K562 (cell line): ENCODE measurements at regions not wholly inside any gene's neighbourhood (a gene's known extent, or its start where the extent isn't known, plus 50 kb on each side); places are given as distances from the start of the nearest gene placed in this dataset.

Source experiments
- ATAC-seq: fragments of 200-7000 bp; cut with Tn5 transposase; 3 replicates; pipeline ENCODE4 v1.9.1; 2020; ENCODE audit warnings: moderate library complexity
- BruUV-seq: library from RNA; stranded (reverse); fragments of 400-500 nt; replicated peaks from 2 replicates; lab custom pipeline; 2021; lab: Mats Ljungman, UMichigan
- CTCF ChIA-PET: fragments of 300-600 bp; formaldehyde crosslinking; extraction: SDS; loops from one replicate; lab custom pipeline; 2021; ENCODE audit warnings: low intra/inter-chr PET ratio; lab: Yijun Ruan, JAX
- POLR2A ChIA-PET: fragments of 300-600, 350-650 bp; sonication (Branson Sonifier 250); formaldehyde crosslinking; extraction: SDS; loops from one replicate; lab custom pipeline; 2021; ENCODE audit warnings: antibody characterized with exemption, inconsistent platforms; lab: Yijun Ruan, JAX
- DNase-seq, 4 experiments: peaks; one replicate each; pipeline versions ENCODE4 v3.0.0 to v3.0.0-alpha.2; 2011 to 2018; ENCODE audit warnings: low spot score in 3 of 4, mixed read lengths in 3 of 4; ENCODE audit errors: extremely low read depth in 1 of 4
- FAIRE-seq: peaks from 2 replicates; lab custom pipeline; 2011; peaks lifted over from hg19 to GRCh38; lab: Jason Lieb, UNC
- H2AFZ ChIP-seq: 2 replicates; pipeline ENCODE4 v1.6.0; 2011; ENCODE audit warnings: low read depth, low read length, control low read depth, inconsistent platforms
- H3K27ac ChIP-seq: fragments of 200-600 bp; 3 replicates; pipeline ENCODE4 v1.8.0; 2011; ENCODE audit warnings: low read depth, mild to moderate bottlenecking, control low read depth, inconsistent platforms, low read length, moderate library complexity, mixed read lengths; ENCODE audit errors: extremely low read depth
- H3K27me3 ChIP-seq, 2 experiments: fragments of 300-600 bp in 1 of 2; 2 replicates in 1 of 2; 3 replicates in 1 of 2; pipeline versions ENCODE4 v1.6.0 to v1.8.0; 2011; ENCODE audit warnings: inconsistent platforms in 2 of 2, low read length in 2 of 2, mild to moderate bottlenecking in 1 of 2, mixed read lengths in 1 of 2, moderate library complexity in 1 of 2; ENCODE audit not compliant: control insufficient read depth in 2 of 2, insufficient read depth in 2 of 2
- H3K36me3 ChIP-seq: fragments of 300-600 bp; 3 replicates; pipeline ENCODE4 v1.8.0; 2011; ENCODE audit warnings: mild to moderate bottlenecking, low read length, inconsistent platforms; ENCODE audit not compliant: control insufficient read depth, insufficient read depth
- H3K4me1 ChIP-seq, 2 experiments: fragments of 200-600 bp in 1 of 2; replicated peaks in 1 of 2; 2 replicates in 1 of 2; 3 replicates in 1 of 2; pipeline versions ENCODE4 v1.5.1 to v1.8.0; 2011; ENCODE audit warnings: inconsistent platforms in 2 of 2, low read length in 2 of 2, mild to moderate bottlenecking in 1 of 2, mixed read lengths in 1 of 2, moderate library complexity in 1 of 2; ENCODE audit not compliant: control insufficient read depth in 2 of 2, insufficient read depth in 2 of 2
- H3K4me2 ChIP-seq: 2 replicates; pipeline ENCODE4 v1.6.1; 2011; ENCODE audit warnings: low read length, control low read depth, inconsistent platforms, mixed read lengths; ENCODE audit not compliant: insufficient read depth
- H3K4me3 ChIP-seq: fragments of 200-600 bp; sonication (generic), shearing (Covaris generic); 2 replicates; pipeline ENCODE4 v1.5.1; 2016; ENCODE audit warnings: control low read depth, inconsistent platforms
- H3K79me2 ChIP-seq: fragments of 200-600 bp; 3 replicates; pipeline ENCODE4 v1.8.0; 2011; ENCODE audit warnings: low read length, inconsistent platforms; ENCODE audit not compliant: control insufficient read depth, insufficient read depth
- H3K9ac ChIP-seq, 2 experiments: 2 replicates each; pipeline versions ENCODE4 v1.6.0 to v1.6.1; 2011; ENCODE audit warnings: low read depth in 2 of 2, low read length in 2 of 2, control low read depth in 1 of 2, inconsistent platforms in 1 of 2, mild to moderate bottlenecking in 1 of 2, mixed read lengths in 1 of 2; ENCODE audit not compliant: insufficient read depth in 1 of 2
- H3K9me1 ChIP-seq: one replicate; pipeline ENCODE4 v1.6.0; 2011; ENCODE audit warnings: inconsistent platforms, mild to moderate bottlenecking, low read length, moderate library complexity; ENCODE audit not compliant: control insufficient read depth, insufficient read depth
- H3K9me3 ChIP-seq: replicated peaks from 2 replicates; pipeline ENCODE4 v1.5.1; 2011; ENCODE audit warnings: low read depth, low read length, inconsistent platforms; ENCODE audit not compliant: control insufficient read depth, insufficient read depth
- H4K20me1 ChIP-seq: replicated peaks from 2 replicates; pipeline ENCODE4 v1.6.1; 2011; ENCODE audit warnings: low read length, inconsistent platforms, mixed read lengths; ENCODE audit not compliant: control insufficient read depth, insufficient read depth
- DLX4 ChIP-seq: fragments of 250-450 bp; sonication (Bioruptor Pico); IDR thresholded peaks from 2 replicates; pipeline ENCODE4 v1.6.1; 2021; ENCODE audit warnings: mild to moderate bottlenecking
- GATAD2B ChIP-seq: fragments of 450-650 bp; IDR thresholded peaks from 2 replicates; pipeline ENCODE4 v1.6.1; 2017; ENCODE audit warnings: mild to moderate bottlenecking, borderline replicate concordance
- MNT ChIP-seq, 2 experiments: fragments of 450-650 bp; conservative IDR thresholded peaks; 2 replicates each; pipeline ENCODE4 v1.6.1; 2017; ENCODE audit warnings: mild to moderate bottlenecking in 2 of 2, moderate library complexity in 2 of 2
- NKRF ChIP-seq: fragments of 450-650 bp; IDR thresholded peaks from 2 replicates; pipeline ENCODE4 v1.6.1; 2016; ENCODE audit warnings: borderline replicate concordance
- SETDB1 ChIP-seq: IDR thresholded peaks from one replicate; pipeline ENCODE4 v1.6.1; 2012; ENCODE audit warnings: low read length, control low read depth, inconsistent platforms
- SREBF2 ChIP-seq: sonication (generic); formaldehyde crosslinking; IDR thresholded peaks from 2 replicates; pipeline ENCODE4 v1.4.0; 2020; ENCODE audit warnings: mild to moderate bottlenecking, missing genetic modification reagents
- ZNF347 ChIP-seq: fragments of 450-650 bp; formaldehyde crosslinking; IDR thresholded peaks from 2 replicates; pipeline ENCODE4 v1.4.0; 2020; ENCODE audit warnings: low read depth, mild to moderate bottlenecking, moderate library complexity
- ZNF586 ChIP-seq: fragments of 450-650 bp; formaldehyde crosslinking; conservative IDR thresholded peaks from 2 replicates; pipeline ENCODE4 v1.4.0; 2020; ENCODE audit warnings: mild to moderate bottlenecking, moderate library complexity
- WGBS: fragments of 100-300 bp; shearing (Covaris generic); methylation state at CpG from one replicate; pipeline ENCODE4 v1.1.6; 2016; ENCODE audit warnings: low coverage, mixed read lengths; ENCODE audit not compliant: insufficient coverage; ENCODE audit errors: missing lambda C conversion rate; 5-methylcytosine and 5-hydroxymethylcytosine counted together
- in situ Hi-C: fragments of 300-500 bp; cut with MboI; formaldehyde crosslinking; loops from 4 replicates; pipeline ENCODE4 v1.15.0; 2018; ENCODE audit warnings: inconsistent platforms, mixed read lengths
- intact Hi-C: fragments of 100-400 bp; cut with micrococcal nuclease; formaldehyde crosslinking; loops from 2 replicates; pipeline ENCODE4 v1.14.2; 2022

- BruUV-seq = no TSS peak
- in situ Hi-C loops = no loop called here
- Histone ChIP-seq H3K9ac (no peak overlapping the region), H3K9me3 (no peaks in the 10 kb centered on the region), H3K27me3 (no peaks in the 10 kb centered on the region), H3K36me3 (no peaks in the 10 kb centered on the region), H3K4me3 (no peak overlapping the region), H3K79me2 (no peaks in the 10 kb centered on the region), H3K9me1 (no peaks in the 10 kb centered on the region), H3K27ac (no peak overlapping the region), H3K4me1 (no peaks in the 10 kb centered on the region), H4K20me1 (no peaks in the 10 kb centered on the region), H3K4me2 (no peak overlapping the region), H2AFZ (no peak overlapping the region)
- ATAC-seq = no peak
- 0% methylated on average over 3 of the region's 3 CpGs for WGBS
- ChIA-PET CTCF (no interaction called here), POLR2A (no interaction called here)
- intact Hi-C loops = no loop called here
- no peak for FAIRE-seq
- no peak for DNase-seq
- TF ChIP-seq ZNF347 (CRISPR knock-in tag) (no peak), MNT (conservative IDR thresholded peaks at IDR 0.05) (no peak), SREBF2 (CRISPR knock-in tag) (no peak), ZNF586 (CRISPR knock-in tag) (no peak), SETDB1 (no peak), DLX4 (CRISPR knock-in tag) (no peak), NKRF (no peak), GATAD2B (no peak)
Measured at GRCh38 chr12:43281563-43281962, 270.4 kb downstream of the ADAMTS20 start.
